ENCODE measurements at regions not wholly inside any gene's neighbourhood (a gene's known extent, or its start where the extent isn't known, plus 50 kb on each side); places are given as distances from the start of the nearest gene placed in this dataset.
"Not testable (repeated sequence)": the region's sequence is repeated elsewhere in the genome, so short reads cannot be mapped to it uniquely, and the experiment has no call there.

DNA sequence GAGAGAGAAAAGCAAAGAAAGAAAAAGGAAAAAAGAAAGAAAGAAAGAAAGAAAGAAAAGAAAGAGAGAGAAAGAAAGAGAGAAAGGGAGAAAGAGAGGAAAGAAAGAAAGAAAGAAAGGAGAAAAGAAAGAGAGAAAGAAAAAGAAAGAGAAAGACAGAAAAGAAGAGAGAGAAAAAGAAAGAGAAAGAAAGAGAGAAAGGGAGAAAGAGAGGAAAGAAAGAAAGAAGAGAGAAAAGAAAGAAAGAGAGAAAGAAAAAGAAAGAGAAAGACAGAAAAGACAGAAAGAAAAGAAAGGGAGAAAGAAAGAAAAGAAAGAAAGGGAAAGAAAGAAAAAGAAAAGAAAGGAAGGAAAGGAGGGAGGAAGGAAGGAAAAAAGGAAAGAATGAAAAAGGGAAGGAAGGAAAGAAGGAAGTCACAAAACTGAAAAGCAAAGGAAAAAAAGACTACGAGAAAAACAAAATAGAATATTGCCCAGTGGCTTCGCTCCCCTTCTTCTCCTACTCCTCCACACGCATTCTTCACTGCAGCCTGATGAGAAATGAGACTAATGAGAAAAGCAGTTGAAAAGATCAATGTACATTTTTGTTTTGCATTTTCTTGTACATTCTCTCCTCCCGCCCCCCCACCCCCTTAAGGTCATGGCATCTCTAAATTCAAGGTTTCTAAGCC, 170.0 kb downstream of the SOD2 start:
- DNase-seq: no peak

DNA sequence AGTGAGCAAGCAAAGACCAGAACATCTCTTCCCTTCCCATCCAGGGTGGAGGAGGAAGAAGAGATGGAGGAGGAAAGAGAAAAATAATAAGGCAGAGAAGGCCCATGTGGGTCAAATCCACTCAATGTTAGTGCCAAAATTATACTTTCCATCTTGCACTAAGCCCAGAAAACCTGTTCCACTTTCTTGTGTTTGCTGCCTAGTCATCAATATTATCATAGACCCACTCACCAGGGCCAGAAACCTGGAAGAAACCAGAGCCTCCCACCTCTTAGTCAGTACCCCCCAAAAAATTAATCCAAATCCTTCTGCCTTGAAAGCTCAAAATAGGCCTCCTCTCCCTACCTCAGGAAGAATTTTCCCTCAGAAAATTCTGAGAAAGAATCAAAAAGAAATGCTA, 171.1 kb downstream of the SOD2 start:
- DNase-seq: no peak

DNA sequence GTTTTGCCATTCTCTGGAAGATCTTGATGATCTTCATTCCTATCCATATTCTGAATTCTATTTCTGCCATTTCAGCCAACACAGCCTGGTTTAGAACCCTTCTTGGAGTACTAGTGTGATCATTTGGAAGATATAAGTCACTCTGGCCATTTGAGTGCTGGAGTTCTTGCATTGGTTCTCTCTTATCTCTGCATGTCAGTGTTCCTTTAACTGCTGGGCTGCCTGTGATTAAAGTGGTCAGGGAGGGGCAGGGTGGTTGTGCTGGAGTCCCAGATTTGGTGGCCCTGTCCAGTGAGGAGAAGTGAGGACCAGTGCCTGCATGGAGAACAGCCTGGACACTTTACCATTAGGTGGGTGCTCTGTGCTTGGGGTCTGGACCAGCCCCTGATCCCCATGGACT, 173.0 kb downstream of the SOD2 start:
- DNase-seq: no peak

DNA sequence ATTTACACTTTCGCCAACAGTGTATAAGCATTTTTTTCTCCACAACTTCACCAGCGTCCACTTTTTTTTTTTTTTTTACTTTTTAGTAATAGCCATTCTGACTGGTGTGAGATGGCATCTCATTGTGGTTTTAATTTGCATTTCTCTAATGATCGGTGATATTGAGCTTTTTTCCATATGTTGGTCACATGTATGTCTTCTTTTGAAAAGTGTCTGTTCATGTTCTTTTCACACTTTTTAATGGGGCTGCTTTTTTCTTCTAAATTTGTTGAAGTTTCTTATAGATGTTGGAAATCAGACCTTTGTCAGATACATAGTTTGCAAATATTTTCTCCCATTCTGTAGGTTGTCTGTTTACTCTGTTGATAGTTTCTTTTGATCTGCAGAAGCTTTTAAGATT, 177.2 kb downstream of the SOD2 start:
- not testable (repeated sequence) for DNase-seq

DNA sequence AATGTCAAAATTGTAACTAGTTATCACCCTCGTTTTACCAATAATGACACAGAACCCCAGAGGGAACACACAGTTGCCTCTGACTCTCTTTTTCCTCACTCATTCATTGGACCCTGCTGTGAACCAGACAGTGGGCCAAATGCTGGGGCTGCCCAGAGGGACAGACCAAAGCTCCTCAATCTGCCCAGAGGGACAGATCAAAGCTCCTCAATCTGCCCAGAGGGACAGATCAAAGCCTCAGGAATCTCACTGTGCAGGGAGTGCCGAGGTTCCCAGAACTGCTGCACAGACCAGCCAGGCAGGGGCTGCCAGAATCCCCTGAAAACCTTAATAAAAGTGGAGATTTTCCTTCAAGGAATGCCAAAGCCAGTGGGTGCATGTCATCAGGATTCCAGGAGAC, 179.1 kb downstream of the SOD2 start:
- no peak for DNase-seq

DNA sequence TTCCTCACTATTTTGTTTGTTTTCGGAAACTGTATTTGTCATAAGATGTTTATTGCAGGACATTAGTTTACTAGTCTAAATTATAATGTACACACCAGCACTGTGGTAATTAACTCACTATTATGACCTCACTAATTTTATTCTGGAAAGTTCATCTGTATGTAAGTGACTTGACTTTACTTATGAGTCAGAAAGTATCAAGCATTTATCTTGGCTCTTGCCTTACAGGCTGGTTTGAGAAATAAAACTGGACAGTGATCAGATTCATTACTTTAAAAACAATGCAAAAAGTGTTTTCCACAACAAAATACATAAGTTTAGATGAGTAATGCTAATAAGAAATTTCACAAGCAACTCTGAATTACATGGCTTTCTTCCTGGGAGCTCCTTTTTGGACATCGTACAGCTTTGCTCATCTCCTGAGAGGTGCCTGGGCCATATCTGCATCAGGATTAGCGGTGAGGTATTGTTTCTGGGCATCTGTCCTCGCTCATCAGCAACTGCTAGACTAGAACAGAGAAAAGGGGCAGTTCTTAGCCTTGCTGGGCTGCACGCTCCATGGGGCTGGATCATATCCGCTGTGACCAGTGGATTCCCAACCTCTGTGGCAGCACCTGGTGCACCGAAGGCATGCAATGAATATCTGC, 179.8 kb downstream of the SOD2 start:
- no peak for DNase-seq

DNA sequence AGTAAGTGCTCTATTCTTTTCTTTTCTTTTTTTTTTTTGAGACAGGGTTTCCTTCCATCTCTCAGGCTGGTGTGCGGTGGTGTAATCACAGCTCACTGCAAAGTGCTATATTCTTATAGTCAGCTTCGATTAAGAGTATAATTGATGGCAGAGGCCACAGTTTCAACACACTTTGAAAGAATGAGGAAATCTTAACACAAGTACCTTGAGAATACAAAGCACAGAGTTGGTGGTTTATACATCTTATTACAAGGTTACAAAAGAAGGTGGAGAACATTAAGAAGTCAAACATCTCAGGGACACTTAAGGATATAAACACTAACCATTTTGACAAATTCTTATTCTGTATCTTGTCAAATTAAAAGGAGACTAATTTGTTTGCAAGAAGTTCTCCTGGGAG, 180.5 kb downstream of the SOD2 start:
- no peak for DNase-seq

DNA sequence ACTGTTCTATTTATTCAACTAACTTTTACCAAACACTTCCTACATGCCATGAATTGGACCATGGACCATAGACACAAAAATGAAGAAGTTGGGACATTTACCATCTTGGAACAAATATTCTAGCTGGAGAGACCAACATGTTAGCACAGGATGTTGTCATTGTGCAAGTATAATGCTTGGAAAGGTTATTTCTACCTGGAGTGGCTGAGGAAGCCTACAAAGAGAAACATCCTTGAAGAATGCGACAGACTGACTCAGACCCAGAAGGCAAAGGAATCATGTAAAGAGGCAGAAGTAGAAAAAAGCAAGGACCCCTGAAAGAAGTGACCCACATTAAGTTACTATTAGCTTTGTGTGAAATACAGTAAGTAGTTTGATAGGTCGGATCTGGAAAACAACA, 180.9 kb downstream of the SOD2 start:
- no peak for DNase-seq

DNA sequence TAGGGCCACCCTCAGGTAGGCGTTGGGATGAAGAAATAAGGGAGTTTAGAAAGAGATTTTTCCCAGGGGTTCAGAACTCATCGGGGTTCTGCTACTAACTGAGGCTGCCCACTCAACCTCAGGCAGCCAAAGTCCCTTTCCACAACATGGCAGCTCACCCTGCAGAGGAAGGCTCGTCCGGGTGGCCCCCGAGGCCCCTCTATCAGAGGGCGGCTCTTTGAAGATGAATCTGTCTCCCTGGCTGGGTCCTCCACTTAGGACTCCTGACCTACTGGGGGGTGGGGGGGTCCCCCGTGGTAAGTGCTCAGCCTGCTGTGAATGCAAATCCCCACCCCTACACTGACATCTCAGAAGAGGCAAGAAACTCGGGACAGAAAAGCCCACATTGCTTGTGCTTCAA, 182.9 kb downstream of the SOD2 start:
- DNase-seq: no peak

DNA sequence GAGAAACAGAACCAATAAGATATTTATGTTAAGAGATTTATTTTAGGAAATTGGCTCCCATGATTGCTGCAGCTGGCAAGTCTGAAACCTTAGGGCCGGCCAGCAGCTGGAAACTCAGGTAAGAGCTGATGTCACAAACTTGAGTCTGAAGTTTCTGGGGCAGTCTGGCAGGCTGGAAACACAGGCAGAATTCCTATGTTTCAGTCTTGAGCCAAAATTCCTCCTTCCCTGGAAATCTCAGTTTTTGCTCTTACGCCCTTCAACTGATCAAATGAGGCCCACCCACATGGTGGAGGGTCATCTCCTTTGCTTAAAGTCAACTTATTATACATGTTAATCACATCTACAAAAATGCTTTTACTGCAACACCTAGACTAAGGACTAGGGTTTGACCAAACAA, 184.1 kb downstream of the SOD2 start:
- no peak for DNase-seq

DNA sequence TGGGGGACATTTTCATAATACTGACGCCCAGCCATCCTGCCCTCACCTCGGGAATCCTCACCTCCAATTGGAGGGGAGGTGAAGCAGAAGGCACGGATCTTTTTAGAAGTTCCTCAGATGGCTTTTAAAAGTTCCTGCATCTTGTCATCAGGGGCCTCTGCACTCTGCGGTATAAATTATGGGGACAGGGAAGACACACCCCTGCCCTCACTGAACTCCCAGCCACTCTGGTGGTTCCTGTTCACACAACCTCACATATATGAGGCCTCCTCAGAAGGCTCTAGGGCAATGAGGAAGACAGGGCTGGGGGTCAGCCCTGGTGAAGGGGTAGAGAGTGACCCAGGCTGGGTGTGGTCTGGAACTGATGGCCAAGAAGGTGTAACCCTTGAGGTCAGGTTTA, 187.0 kb downstream of the SOD2 start:
- no peak for DNase-seq

DNA sequence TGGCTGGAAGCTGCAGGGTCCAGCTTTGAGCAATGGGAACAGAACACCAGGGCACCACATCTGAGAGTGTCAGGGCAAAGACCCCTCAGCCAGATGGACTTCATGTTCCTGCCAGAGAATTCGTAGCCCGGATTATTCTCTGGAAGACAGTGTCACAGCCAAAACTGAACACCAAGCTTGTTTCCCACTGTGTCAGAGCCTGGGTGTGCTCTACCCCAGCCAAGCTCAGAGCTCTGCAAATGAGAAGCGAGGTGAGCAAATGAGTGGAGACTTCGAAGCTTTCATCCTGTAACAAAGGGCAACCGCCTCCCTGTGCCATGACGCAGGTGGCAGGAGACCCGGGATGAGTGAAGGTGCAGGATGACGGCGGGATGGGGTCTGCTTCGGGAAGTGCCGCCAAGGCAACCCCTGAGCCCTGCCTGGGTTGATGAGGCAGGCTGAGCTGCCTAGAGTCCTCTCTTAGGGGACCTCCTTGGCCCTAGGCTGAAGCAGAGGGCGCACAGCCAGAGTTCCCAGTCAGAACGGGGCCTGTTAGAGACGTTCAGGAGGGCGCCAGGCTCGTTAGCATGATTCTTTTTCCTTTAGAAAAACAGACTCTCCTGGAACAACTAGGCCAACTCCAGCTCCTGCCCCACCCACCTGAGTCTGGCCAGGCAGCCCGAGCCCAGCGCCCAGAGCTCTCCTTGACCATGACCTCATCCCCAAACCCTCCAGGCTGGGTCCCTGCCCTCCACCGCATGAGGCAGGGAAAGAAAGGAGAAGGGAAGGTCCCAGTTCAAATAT, 187.7 kb downstream of the SOD2 start:
- DNase-seq: no peak

DNA sequence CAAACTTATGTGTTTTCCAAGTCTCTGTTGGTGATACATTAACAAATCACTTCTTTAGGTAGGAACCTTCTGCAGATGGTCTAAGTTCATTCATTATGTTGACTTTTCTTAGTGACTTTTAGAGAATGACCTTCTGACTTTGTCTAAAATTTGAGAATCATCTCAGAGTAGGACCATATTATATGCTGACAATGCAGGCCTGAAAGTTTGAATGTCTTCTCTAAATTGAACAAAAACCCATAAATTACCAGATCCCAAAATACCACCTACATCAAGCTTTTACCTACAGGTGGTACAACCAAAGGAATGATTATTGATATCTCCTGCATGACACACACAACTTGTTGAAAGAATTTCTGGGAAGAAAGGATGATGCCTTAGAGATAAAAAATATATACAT, 191.5 kb downstream of the SOD2 start:
- DNase-seq: no peak

DNA sequence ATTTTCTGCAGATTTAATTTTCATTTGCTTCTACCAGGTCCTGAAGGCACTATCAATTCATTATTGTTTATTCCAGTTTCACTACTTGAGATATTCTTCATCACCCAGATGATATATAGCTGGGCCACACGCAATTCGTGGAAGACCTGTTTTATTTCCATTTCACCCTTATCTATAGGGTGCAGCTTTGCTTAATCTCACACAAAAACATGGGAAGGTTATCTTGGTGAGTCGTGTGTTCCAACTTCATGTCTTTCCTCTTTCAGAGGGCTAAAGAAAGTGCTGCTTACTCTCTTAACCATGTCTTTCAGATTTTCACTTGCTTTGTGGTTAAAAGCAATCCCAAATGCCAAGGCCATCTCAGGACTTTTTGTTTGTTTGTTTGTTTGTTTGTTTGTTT, 194.0 kb downstream of the SOD2 start:
- DNase-seq: no peak

DNA sequence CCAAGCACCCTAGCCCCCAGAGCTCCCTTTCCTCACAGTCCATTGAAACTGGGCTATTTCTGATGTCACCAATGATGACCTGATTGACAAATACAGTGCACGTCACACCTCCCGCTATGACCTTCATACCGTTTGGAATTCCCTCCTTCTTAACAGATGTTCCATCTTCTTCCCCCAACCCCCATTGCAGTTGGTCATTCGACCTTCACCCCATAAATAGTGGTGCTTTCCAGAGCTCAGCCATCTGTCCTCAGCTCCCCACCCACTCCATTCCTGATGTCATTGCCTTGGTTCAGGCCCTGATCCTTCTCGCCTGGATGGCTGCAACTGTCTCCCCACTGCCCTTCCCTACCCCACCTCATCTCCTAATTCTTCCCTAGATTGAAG, 198.5 kb downstream of the SOD2 start:
- no peak for DNase-seq

DNA sequence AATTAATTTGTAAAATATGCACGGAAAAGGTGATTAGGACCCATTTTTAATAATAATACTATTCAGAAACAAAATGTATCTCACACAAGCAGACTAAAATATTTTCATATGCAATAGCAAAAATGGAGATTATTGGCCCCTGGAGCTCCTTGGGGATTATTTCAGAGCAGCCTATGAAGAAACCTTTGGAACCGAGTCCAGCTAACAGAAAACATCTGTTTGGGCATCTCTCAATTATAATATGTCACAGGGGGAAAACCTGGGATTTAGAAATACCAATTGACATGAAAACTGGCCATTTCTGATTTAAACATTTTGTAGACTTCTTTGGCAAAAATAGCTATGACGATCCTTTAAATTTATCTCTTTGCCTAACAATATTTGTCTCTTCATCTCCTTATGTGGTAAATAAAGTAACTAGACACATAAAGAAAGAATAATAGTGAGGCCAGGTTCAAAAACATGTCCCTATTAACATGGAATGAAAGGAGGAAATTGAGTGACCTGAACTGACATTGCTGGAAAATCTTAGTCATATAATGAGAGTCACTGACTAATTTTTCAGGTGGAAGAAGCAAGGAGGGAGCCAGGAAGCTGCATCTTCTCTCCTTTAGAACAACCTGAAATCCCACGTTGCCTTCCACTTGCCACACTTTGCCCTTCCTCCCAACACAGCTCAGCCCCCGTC, 199.0 kb downstream of the SOD2 start:
- no peak for DNase-seq

DNA sequence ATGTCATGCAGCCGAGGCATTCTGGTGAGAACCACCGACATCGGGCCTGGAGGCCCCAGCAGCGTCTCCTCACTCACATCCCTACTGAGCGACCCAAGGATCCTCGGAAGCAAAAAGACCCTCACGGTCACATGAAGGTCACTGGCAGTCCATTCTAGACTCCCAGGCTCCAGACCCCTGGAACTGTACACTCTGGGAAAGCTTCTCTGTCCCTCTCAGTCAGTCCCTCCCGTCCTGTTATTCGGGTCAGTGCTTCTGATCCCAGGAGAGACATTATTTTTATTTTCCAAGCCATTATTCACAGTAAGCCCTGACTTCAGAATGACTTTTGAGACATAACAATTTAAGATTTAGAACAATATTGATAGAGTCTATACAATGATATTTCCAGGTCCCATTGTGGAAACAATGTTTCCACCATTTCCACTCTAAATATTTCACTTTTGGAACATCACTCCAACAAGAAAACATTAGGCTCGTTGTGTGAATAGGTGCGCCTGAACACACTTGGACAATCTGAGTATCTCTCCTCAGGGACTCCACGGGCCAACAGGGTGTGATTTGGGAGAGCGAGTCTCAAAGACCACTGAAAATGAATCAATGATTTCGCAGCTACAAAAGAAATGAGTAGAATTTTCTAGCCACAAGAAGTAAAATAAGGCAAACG, 199.7 kb downstream of the SOD2 start:
- DNase-seq: no peak

DNA sequence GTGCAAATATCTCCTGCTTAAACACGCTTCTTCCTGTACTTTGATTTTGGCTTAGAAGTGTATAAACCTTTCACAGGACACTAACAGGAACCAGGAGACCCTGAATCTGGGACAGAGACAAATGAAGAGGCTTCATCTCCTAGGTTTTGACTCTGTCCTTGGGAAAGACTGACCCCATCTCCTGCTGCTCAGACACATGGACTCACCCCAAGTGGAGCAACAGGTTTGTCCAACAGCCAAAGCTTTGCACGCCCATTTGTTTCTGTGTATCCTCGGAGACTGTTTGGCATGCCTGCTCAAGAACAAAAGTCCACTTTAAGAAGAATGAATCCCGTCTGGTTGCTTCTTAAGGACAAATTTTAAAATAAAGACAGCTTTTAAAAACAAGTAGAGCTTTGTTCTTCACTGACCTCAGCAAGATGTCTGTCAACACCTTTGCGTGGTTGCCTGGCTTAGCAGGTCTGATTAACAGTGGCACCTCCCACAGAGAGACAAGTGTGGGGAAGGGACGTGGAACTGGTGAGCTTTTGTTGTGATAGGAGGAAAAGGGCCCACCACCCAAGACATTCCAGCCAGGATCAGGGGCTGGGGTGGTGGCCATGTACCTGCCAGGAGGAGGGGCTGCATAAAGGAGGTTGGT, 202.6 kb downstream of the SOD2 start:
- DNase-seq: no peak

DNA sequence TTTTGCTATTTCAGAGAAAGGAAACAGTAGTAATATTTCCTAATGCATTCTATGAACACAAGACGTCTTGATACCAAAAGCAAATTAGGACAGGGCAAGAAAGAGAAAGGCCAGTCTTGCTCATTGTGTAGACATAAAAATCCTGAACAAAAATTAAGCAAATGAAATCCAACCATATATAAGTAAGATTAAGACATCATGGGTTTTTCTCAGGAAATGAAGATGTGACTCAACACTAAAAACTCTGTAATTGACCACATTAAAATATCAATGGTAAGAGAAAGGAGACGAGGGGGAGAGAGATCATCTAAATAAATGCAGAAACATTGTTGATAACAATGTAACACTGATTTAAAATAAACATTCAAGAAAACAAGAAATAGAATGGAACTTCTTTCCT, 205.4 kb downstream of the SOD2 start:
- DNase-seq: no peak

DNA sequence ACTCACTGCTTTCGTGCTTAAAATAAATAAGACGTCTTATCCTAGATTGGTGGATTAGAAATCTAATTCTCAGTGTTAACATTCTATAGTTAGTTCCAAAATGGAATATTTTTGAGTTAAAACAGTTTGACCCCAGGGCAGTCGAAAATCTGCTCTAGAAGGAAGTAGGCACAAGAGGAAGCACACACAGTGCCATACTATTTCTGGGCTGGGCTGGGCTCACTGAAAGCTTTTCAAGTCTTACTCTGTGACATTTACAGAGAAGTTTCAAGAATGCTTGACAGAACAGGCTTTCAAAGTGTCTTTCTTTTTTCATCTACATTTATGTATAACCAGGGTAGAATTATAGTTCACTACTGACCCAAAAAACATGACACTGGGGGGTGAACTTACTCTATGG, 209.8 kb downstream of the SOD2 start:
- no peak for DNase-seq

DNA sequence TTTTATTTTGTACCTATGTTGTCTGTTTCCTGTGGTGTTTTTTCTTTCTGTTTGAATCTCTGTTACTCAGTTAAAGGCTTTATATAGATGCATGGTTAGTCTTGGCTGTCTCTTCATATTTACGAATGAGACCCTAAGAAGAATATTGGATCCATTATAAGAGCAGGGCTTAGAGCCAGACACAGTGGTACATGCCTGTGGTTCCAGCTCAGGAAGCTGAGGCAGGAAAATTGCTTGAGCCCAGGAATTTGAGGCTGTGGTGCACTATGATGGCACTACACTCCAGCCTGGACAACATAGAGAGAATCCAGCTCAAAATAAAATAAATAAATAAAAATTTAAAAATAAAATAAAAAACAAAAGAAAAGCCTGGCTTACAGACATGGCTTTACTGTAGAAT, 211.1 kb downstream of the SOD2 start:
- DNase-seq: no peak

DNA sequence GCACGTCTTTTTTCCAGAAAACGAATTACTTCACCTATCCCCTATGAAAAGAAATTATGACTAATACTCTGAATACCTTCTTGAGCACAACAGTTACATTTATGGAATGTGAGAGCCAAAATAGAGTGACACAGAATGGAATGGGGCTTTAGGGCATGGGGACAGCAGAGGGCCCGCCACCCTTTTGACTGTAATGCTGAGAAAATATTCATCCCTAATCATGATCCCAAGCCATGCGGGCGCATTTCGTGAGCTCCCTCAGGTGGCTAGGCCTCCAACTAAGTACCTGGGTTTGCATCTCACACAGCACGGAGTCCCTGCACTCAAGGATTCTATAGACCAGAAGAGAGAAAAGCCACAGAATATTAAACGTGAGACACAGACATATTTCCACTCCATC, 212.6 kb downstream of the SOD2 start:
- no peak for DNase-seq

DNA sequence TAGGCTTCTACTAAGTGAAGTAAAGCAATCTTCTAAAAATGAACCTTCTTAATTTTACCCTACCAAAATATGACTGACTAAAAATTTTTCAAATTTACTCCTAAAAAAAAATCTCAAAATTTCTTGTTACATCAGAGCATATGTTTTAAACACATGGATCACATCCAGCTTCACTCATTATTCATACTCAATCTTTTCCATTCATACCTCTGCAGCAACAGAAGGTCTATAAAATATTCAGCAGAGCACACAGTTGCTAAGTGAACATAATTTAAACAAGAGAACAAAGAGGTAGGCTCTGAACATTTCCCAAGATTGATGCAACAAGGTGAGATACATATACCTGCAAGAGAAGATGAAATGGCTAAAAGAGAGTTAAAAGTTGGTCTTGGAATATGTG, 213.9 kb downstream of the SOD2 start:
- no peak for DNase-seq
